Activated B cell treated with CpG ODN at 0.5 μM for 24 hours (primary cell): ENCODE measurements at regions not wholly inside any gene's neighbourhood (a gene's known extent, or its start where the extent isn't known, plus 50 kb on each side); places are given as distances from the start of the nearest gene placed in this dataset.

Source experiments
- ATAC-seq: fragments of 200-7000 bp; cut with Tn5 transposase; one replicate; pipeline ENCODE4 v1.10.0; 2021; ENCODE audit warnings: low read depth, mild to moderate bottlenecking, moderate library complexity
- CTCF ChIA-PET: fragments of 350-600 bp; sonication (Branson Sonifier 250); formaldehyde crosslinking; loops from one replicate; lab custom pipeline; 2021; ENCODE audit warnings: antibody characterized with exemption; lab: Charles Lee
- POLR2A ChIA-PET: fragments of 350-600 bp; sonication (Branson Sonifier 250); formaldehyde crosslinking; loops from one replicate; lab custom pipeline; 2021; ENCODE audit warnings: antibody characterized with exemption; lab: Charles Lee
- DNase-seq: peaks from one replicate; pipeline ENCODE4 v3.0.0; 2022
- H3K27ac Mint-ChIP-seq: one replicate; pipeline ENCODE4 v1.8.0; 2020; ENCODE audit warnings: mixed read lengths
- H3K27me3 Mint-ChIP-seq: one replicate; pipeline ENCODE4 v1.8.0; 2021; ENCODE audit warnings: mixed read lengths
- H3K36me3 Mint-ChIP-seq: one replicate; pipeline ENCODE4 v1.8.0; 2021; ENCODE audit warnings: low read depth, mixed read lengths
- H3K4me1 Mint-ChIP-seq: one replicate; pipeline ENCODE4 v1.8.0; 2021; ENCODE audit warnings: mixed read lengths
- H3K4me3 Mint-ChIP-seq: one replicate; pipeline ENCODE4 v1.8.0; 2020; ENCODE audit warnings: mild to moderate bottlenecking, mixed read lengths
- H3K9me3 Mint-ChIP-seq: one replicate; pipeline ENCODE4 v1.8.0; 2020; ENCODE audit warnings: mixed read lengths
- CTCF ChIP-seq: fragments of 200-600 bp; IDR thresholded peaks from one replicate; pipeline ENCODE4 v1.8.0; 2022; ENCODE audit warnings: antibody characterized with exemption, mild to moderate bottlenecking
- intact Hi-C: fragments of 100-400 bp; cut with micrococcal nuclease; formaldehyde crosslinking; loops from one replicate; pipeline ENCODE4 v1.15.1; 2024

- Mint-ChIP-seq H3K36me3 (no peaks in the 10 kb centered on the region), H3K4me1 (no peaks in the 10 kb centered on the region), H3K27me3 (peaks cover 9% of the 10 kb centered on the region), H3K27ac (no peak overlapping the region), H3K9me3 (no peaks in the 10 kb centered on the region), H3K4me3 (no peak overlapping the region)
- TF ChIP-seq CTCF: no peak
- intact Hi-C loops: no loop called here
- ATAC-seq: no peak
- DNase-seq: no peak
- CTCF ChIA-PET: no interaction called here
- POLR2A ChIA-PET: no interaction called here
These were observed 56.0 kb downstream of the EN1 start for GRCh38 chr2:118791483-118791882.

GRCh38 chr2:118786746-118787145, 60.7 kb downstream of the EN1 start:
- Mint-ChIP-seq H3K36me3 (no peaks in the 10 kb centered on the region), H3K4me3 (no peak overlapping the region), H3K27me3 (peaks cover 10% of the 10 kb centered on the region), H3K27ac (no peak overlapping the region), H3K4me1 (no peaks in the 10 kb centered on the region), H3K9me3 (no peaks in the 10 kb centered on the region)
- DNase-seq (no peak), ATAC-seq (no peak)
- no peak for TF ChIP-seq CTCF
- intact Hi-C loops: no loop called here
- POLR2A ChIA-PET: no interaction called here
- CTCF ChIA-PET: no interaction called here

GRCh38 chr2:118784860-118785259, 62.6 kb downstream of the EN1 start:
- no peak for ATAC-seq
- Mint-ChIP-seq H3K27ac (no peak overlapping the region), H3K9me3 (peaks cover 5% of the 10 kb centered on the region), H3K4me3 (no peak overlapping the region), H3K36me3 (no peaks in the 10 kb centered on the region), H3K27me3 (peaks cover 16% of the 10 kb centered on the region), H3K4me1 (no peaks in the 10 kb centered on the region)
- ChIA-PET POLR2A (no interaction called here), CTCF (no interaction called here)
- intact Hi-C loops: no loop called here
- DNase-seq: no peak
- TF ChIP-seq CTCF: no peak

GRCh38 chr2:118779362-118779761, 68.1 kb downstream of the EN1 start:
- peaks cover 7% of the 10 kb centered on the region for H3K9me3 Mint-ChIP-seq
- no peaks in the 10 kb centered on the region for H3K36me3 Mint-ChIP-seq
- peaks cover 26% of the 10 kb centered on the region for H3K27me3 Mint-ChIP-seq
- no peak for DNase-seq
- POLR2A ChIA-PET: no interaction called here
- no peak for ATAC-seq
- no peak overlapping the region for H3K27ac Mint-ChIP-seq
- intact Hi-C loops: no loop called here
- peaks cover under 1% of the 10 kb centered on the region for H3K4me1 Mint-ChIP-seq
- CTCF ChIA-PET: no interaction called here
- no peak overlapping the region for H3K4me3 Mint-ChIP-seq
- TF ChIP-seq CTCF: no peak

- Mint-ChIP-seq H3K9me3 (no peaks in the 10 kb centered on the region), H3K27me3 (peaks cover 51% of the 10 kb centered on the region), H3K4me3 (no peak overlapping the region), H3K27ac (no peak overlapping the region), H3K36me3 (no peaks in the 10 kb centered on the region), H3K4me1 (peaks cover 2% of the 10 kb centered on the region)
- no peak for TF ChIP-seq CTCF
- intact Hi-C loops: no loop called here
- DNase-seq (no peak), ATAC-seq (no peak)
- ChIA-PET POLR2A (no interaction called here), CTCF (no interaction called here)
These were observed 72.9 kb downstream of the EN1 start for GRCh38 chr2:118774458-118775133.
